ENCODE measurements at regions not wholly inside any gene's neighbourhood (a gene's known extent, or its start where the extent isn't known, plus 50 kb on each side); places are given as distances from the start of the nearest gene placed in this dataset.
"Not testable (repeated sequence)": the region's sequence is repeated elsewhere in the genome, so short reads cannot be mapped to it uniquely, and the experiment has no call there.

- no peaks in the 10 kb centered on the region for H3K4me1 ChIP-seq
- no peak overlapping the region for H3K4me3 ChIP-seq
- no peaks in the 10 kb centered on the region for H3K27me3 ChIP-seq
- no peak for TF ChIP-seq CTCF (IDR thresholded peaks at IDR 0.05)
- no peaks in the 10 kb centered on the region for H3K9me3 ChIP-seq
- intact Hi-C loops (cut with DNase I) = no loop called here
- no peak overlapping the region for H3K9ac ChIP-seq (ENCODE audit: low read depth in 2 of 2, low read length in 2 of 2)
- no peaks in the 10 kb centered on the region for H3K36me3 ChIP-seq
- no peak for DNase-seq
- H3K27ac ChIP-seq = no peak overlapping the region
Observed at GRCh38 chr5:56383761-56384160, 150.6 kb upstream of the ANKRD55 start.

GRCh38 chr5:56382896-56383295 lies 149.8 kb upstream of the ANKRD55 start:
- H3K4me1 ChIP-seq = no peaks in the 10 kb centered on the region
- DNase-seq = no peak
- no peaks in the 10 kb centered on the region for H3K36me3 ChIP-seq
- no peak overlapping the region for H3K4me3 ChIP-seq
- H3K27me3 ChIP-seq = no peaks in the 10 kb centered on the region
- intact Hi-C loops (cut with DNase I) = no loop called here
- no peaks in the 10 kb centered on the region for H3K9me3 ChIP-seq
- no peak overlapping the region for H3K27ac ChIP-seq
- no peak for TF ChIP-seq CTCF (IDR thresholded peaks at IDR 0.05)
- no peak overlapping the region for H3K9ac ChIP-seq (ENCODE audit: low read depth in 2 of 2, low read length in 2 of 2)

DNA sequence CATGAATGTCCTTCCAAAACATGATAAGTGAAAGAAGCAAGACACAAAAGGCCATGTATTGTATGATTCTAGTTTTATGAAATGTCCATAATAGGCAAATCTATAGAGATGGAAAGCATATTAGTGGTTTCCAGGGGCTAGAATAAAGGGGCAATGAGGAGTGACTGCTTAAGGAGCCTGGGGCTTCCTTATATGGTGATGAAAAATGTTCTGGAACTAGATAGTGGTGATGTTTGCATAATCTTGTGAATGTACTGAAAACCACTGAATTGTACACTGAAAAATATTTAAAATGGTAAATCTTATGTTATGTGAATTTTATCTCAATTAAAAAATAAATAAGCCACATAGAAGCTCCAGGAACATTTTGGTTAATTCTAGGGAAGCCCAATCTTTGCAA lies 144.4 kb upstream of the ANKRD55 start:
- intact Hi-C loops (cut with DNase I) = no loop called here
- Histone ChIP-seq H3K36me3 (no peaks in the 10 kb centered on the region), H3K27ac (no peak overlapping the region), H3K4me3 (no peak overlapping the region), H3K27me3 (no peaks in the 10 kb centered on the region), H3K9me3 (no peaks in the 10 kb centered on the region), H3K9ac (ENCODE audit: low read depth in 2 of 2, low read length in 2 of 2) (no peak overlapping the region), H3K4me1 (no peaks in the 10 kb centered on the region)
- DNase-seq = no peak
- no peak for TF ChIP-seq CTCF (IDR thresholded peaks at IDR 0.05)

DNA sequence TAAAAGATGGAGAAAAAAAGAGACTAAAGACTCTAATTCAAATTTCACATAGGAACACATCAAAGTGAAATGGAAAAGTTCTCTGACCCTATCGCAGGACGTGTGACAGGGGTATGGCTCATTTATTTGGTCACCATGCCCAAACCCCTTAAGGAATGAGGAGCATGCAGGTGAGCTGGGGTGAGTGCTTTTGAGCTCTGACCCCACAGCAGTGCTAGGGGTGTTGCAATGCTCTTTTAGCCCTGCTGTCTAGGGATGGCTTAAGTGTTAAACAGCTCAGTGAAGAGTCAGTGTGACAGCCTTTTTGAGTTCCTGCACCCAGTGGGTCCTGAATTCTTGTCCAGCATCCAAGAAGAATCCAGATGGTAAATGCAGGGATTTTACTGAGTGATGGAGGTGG lies 143.0 kb upstream of the ANKRD55 start:
- intact Hi-C loops (cut with DNase I) = no loop called here
- H3K9me3 ChIP-seq = no peaks in the 10 kb centered on the region
- no peak overlapping the region for H3K4me3 ChIP-seq
- H3K4me1 ChIP-seq = no peaks in the 10 kb centered on the region
- no peak for DNase-seq
- no peak overlapping the region for H3K9ac ChIP-seq (ENCODE audit: low read depth in 2 of 2, low read length in 2 of 2)
- H3K27me3 ChIP-seq = no peaks in the 10 kb centered on the region
- no peak overlapping the region for H3K27ac ChIP-seq
- no peaks in the 10 kb centered on the region for H3K36me3 ChIP-seq
- TF ChIP-seq CTCF (IDR thresholded peaks at IDR 0.05) = no peak

GRCh38 chr5:56375011-56375410 lies 141.9 kb upstream of the ANKRD55 start:
- Histone ChIP-seq H3K36me3 (no peaks in the 10 kb centered on the region), H3K27me3 (no peaks in the 10 kb centered on the region), H3K9me3 (no peaks in the 10 kb centered on the region), H3K9ac (ENCODE audit: low read depth in 2 of 2, low read length in 2 of 2) (no peak overlapping the region), H3K4me3 (no peak overlapping the region), H3K4me1 (no peaks in the 10 kb centered on the region), H3K27ac (no peak overlapping the region)
- DNase-seq = no peak
- no peak for TF ChIP-seq CTCF (IDR thresholded peaks at IDR 0.05)
- intact Hi-C loops (cut with DNase I) = no loop called here

GRCh38 chr5:56372491-56372890 lies 139.4 kb upstream of the ANKRD55 start:
- H3K9ac ChIP-seq (ENCODE audit: low read depth in 2 of 2, low read length in 2 of 2); intact Hi-C loops (cut with DNase I); DNase-seq; H3K27me3 ChIP-seq; H3K4me3 ChIP-seq; H3K36me3 ChIP-seq; H3K4me1 ChIP-seq; H3K27ac ChIP-seq; H3K9me3 ChIP-seq: not testable (repeated sequence)

Data from colonic mucosa (tissue), 4 donors.